IPS DF 6.9 (cell line): ENCODE measurements at regions not wholly inside any gene's neighbourhood (a gene's known extent, or its start where the extent isn't known, plus 50 kb on each side); places are given as distances from the start of the nearest gene placed in this dataset.

Source experiments
- DNase-seq: peaks from one replicate; pipeline ENCODE4 v3.0.0-alpha.2; 2013; ENCODE audit warnings: low read depth, low spot score
- H3K27ac ChIP-seq: one replicate; pipeline ENCODE4 v1.5.1; 2013; ENCODE audit warnings: low read length, control low read depth
- H3K27me3 ChIP-seq: 2 replicates; pipeline ENCODE4 v1.6.1; 2013; ENCODE audit warnings: mild to moderate bottlenecking, low read length; ENCODE audit not compliant: control insufficient read depth, insufficient read depth
- H3K36me3 ChIP-seq: 2 replicates; pipeline ENCODE4 v1.6.1; 2013; ENCODE audit warnings: low read length; ENCODE audit not compliant: control insufficient read depth, insufficient read depth
- H3K4me1 ChIP-seq: 2 replicates; pipeline ENCODE4 v1.6.1; 2013; ENCODE audit warnings: low read length; ENCODE audit not compliant: control insufficient read depth, insufficient read depth
- H3K4me3 ChIP-seq: 2 replicates; pipeline ENCODE4 v1.5.1; 2013; ENCODE audit warnings: mild to moderate bottlenecking, low read length
- H3K9me3 ChIP-seq: 2 replicates; pipeline ENCODE4 v1.6.1; 2013; ENCODE audit warnings: low read length, inconsistent platforms; ENCODE audit not compliant: control insufficient read depth, insufficient read depth
- WGBS: extraction: QIAGEN DNeasy Blood & Tissue Kit; methylation state at CpG from one replicate; pipeline ENCODE4 v1.1.7; 2013; ENCODE audit warnings: mixed read lengths, missing lambda C conversion rate; ENCODE audit not compliant: insufficient read length, insufficient coverage; 5-methylcytosine and 5-hydroxymethylcytosine counted together

GRCh38 chr11:127675581-127675980 lies 675.0 kb upstream of the KIRREL3 start:
- no CpG with 5 or more reads among the region's 2 CpGs for WGBS
- DNase-seq, result no peak

GRCh38 chr11:127674754-127675153 lies 674.2 kb upstream of the KIRREL3 start:
- no CpG with 5 or more reads among the region's 2 CpGs for WGBS
- DNase-seq, result no peak

More at GRCh38 chr11:127675581-127675980, 675.0 kb upstream of the KIRREL3 start:
- Histone ChIP-seq H3K27me3 (no peaks in the 10 kb centered on the region), H3K9me3 (no peaks in the 10 kb centered on the region), H3K4me1 (peaks cover 2% of the 10 kb centered on the region; the same call in 1 of the 2 replicates), H3K36me3 (no peaks in the 10 kb centered on the region), H3K27ac (no peak overlapping the region), H3K4me3 (no peak overlapping the region)

GRCh38 chr11:127670374-127671119 lies 670.0 kb upstream of the KIRREL3 start:
- no CpG with 5 or more reads among the region's 10 CpGs for WGBS
- no peak overlapping the region for H3K4me3 ChIP-seq
- DNase-seq, result no peak
- no peaks in the 10 kb centered on the region for H3K9me3 ChIP-seq
- H3K36me3 ChIP-seq, result no peaks in the 10 kb centered on the region
- no peaks in the 10 kb centered on the region for H3K4me1 ChIP-seq
- no peak overlapping the region for H3K27ac ChIP-seq
- H3K27me3 ChIP-seq, result no peaks in the 10 kb centered on the region

More at GRCh38 chr11:127674754-127675153, 674.2 kb upstream of the KIRREL3 start:
- Histone ChIP-seq H3K9me3 (no peaks in the 10 kb centered on the region), H3K4me1 (peaks cover 2% of the 10 kb centered on the region; the same call in 1 of the 2 replicates), H3K4me3 (no peak overlapping the region), H3K36me3 (no peaks in the 10 kb centered on the region), H3K27me3 (no peaks in the 10 kb centered on the region), H3K27ac (no peak overlapping the region)

- Histone ChIP-seq H3K36me3 (no peaks in the 10 kb centered on the region), H3K27me3 (no peaks in the 10 kb centered on the region; the same call in 1 of the 2 replicates), H3K27ac (no peak overlapping the region), H3K9me3 (no peaks in the 10 kb centered on the region), H3K4me3 (no peak overlapping the region), H3K4me1 (no peaks in the 10 kb centered on the region; the same call in 1 of the 2 replicates)
- no peak for DNase-seq
- WGBS, result 100% methylated on average over 1 of the region's 6 CpGs
Measured at GRCh38 chr11:127656116-127656836, 655.7 kb upstream of the KIRREL3 start.

DNA sequence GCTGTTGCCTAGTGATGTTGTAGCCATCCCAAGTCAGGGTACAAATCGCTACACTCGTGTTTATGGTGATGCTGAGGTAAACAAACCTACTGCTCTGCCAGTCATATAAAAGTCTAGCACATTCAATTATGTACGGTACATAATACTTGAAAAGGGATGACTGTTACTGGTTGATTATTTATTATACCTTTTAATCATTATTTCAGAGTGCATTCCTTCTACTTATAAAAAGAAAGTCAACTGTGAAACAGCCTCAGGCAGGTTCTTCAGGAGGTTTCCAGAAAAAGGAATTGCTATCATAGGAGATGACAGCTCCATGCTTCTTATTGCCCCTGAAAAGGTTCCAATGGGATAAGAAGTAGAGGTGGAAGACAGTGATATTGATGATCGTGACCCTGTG lies 652.5 kb upstream of the KIRREL3 start:
- no peaks in the 10 kb centered on the region; the same call in 1 of the 2 replicates for H3K4me1 ChIP-seq
- WGBS, result no CpG with 5 or more reads among the region's 4 CpGs
- no peaks in the 10 kb centered on the region for H3K9me3 ChIP-seq
- H3K36me3 ChIP-seq, result no peaks in the 10 kb centered on the region
- no peak overlapping the region for H3K4me3 ChIP-seq
- no peak overlapping the region for H3K27ac ChIP-seq
- H3K27me3 ChIP-seq, result no peaks in the 10 kb centered on the region; the same call in 1 of the 2 replicates
- DNase-seq, result no peak

GRCh38 chr11:127651888-127652221 lies 651.3 kb upstream of the KIRREL3 start:
- no peak overlapping the region for H3K27ac ChIP-seq
- no CpG with 5 or more reads among the region's 1 CpG for WGBS
- H3K27me3 ChIP-seq, result no peaks in the 10 kb centered on the region; the same call in 1 of the 2 replicates
- no peak for DNase-seq
- H3K4me1 ChIP-seq, result no peaks in the 10 kb centered on the region; the same call in 1 of the 2 replicates
- H3K4me3 ChIP-seq, result no peak overlapping the region
- H3K36me3 ChIP-seq, result no peaks in the 10 kb centered on the region
- H3K9me3 ChIP-seq, result no peaks in the 10 kb centered on the region

- Histone ChIP-seq H3K9me3 (no peaks in the 10 kb centered on the region), H3K4me1 (no peaks in the 10 kb centered on the region), H3K27ac (no peak overlapping the region), H3K36me3 (no peaks in the 10 kb centered on the region), H3K4me3 (no peak overlapping the region), H3K27me3 (no peaks in the 10 kb centered on the region)
- WGBS, result no CpG with 5 or more reads among the region's 5 CpGs
- no peak for DNase-seq
Measured at GRCh38 chr11:127651175-127651887, 650.8 kb upstream of the KIRREL3 start.

GRCh38 chr11:127649958-127650357 lies 649.4 kb upstream of the KIRREL3 start:
- Histone ChIP-seq H3K9me3 (no peaks in the 10 kb centered on the region), H3K36me3 (no peaks in the 10 kb centered on the region), H3K27ac (no peak overlapping the region), H3K4me1 (no peaks in the 10 kb centered on the region), H3K27me3 (no peaks in the 10 kb centered on the region), H3K4me3 (no peak overlapping the region)
- no CpG with 5 or more reads among the region's 1 CpG for WGBS
- no peak for DNase-seq

- no peak for DNase-seq
- no peaks in the 10 kb centered on the region for H3K9me3 ChIP-seq
- WGBS, result no CpG with 5 or more reads among the region's 2 CpGs
- no peaks in the 10 kb centered on the region for H3K27me3 ChIP-seq
- H3K36me3 ChIP-seq, result no peaks in the 10 kb centered on the region
- no peak overlapping the region for H3K27ac ChIP-seq
- H3K4me1 ChIP-seq, result no peaks in the 10 kb centered on the region
- no peak overlapping the region for H3K4me3 ChIP-seq
Measured at GRCh38 chr11:127649071-127649470, 648.5 kb upstream of the KIRREL3 start.

GRCh38 chr11:127648583-127648982 lies 648.0 kb upstream of the KIRREL3 start:
- no peak for DNase-seq
- no peaks in the 10 kb centered on the region for H3K4me1 ChIP-seq
- H3K27ac ChIP-seq, result no peak overlapping the region

More at GRCh38 chr11:127648583-127648982, 648.0 kb upstream of the KIRREL3 start:
- no peaks in the 10 kb centered on the region for H3K36me3 ChIP-seq
- no peaks in the 10 kb centered on the region for H3K27me3 ChIP-seq
- H3K9me3 ChIP-seq, result no peaks in the 10 kb centered on the region
- no peak overlapping the region for H3K4me3 ChIP-seq
